OCI-LY3 (cell line): ENCODE measurements at regions not wholly inside any gene's neighbourhood (a gene's known extent, or its start where the extent isn't known, plus 50 kb on each side); places are given as distances from the start of the nearest gene placed in this dataset.
"Not testable (repeated sequence)": the region's sequence is repeated elsewhere in the genome, so short reads cannot be mapped to it uniquely, and the experiment has no call there.

Source experiments
- H2AFZ ChIP-seq: fragments of 200-600, 300-600 bp; shearing (Covaris generic); 2 replicates; pipeline ENCODE4 v1.6.0; 2014; ENCODE audit warnings: antibody characterized with exemption, low read depth, low read length
- H3K27ac ChIP-seq: fragments of 200-600, 300-600 bp; sonication (generic); 2 replicates; pipeline ENCODE4 v1.5.1; 2014; ENCODE audit warnings: mild to moderate bottlenecking, low read length, moderate library complexity, mixed read lengths
- H3K27me3 ChIP-seq: fragments of 200-600, 300-600 bp; sonication (generic); 2 replicates; pipeline ENCODE4 v1.6.1; 2014; ENCODE audit warnings: low read depth, low read length, mixed read lengths
- H3K36me3 ChIP-seq: fragments of 200-600, 300-600 bp; sonication (generic); replicated peaks from 2 replicates; pipeline ENCODE3; 2014; ENCODE audit warnings: low read depth, low read length, mixed read lengths
- H3K4me1 ChIP-seq: fragments of 300-600, 200-600 bp; sonication (generic); 2 replicates; pipeline ENCODE4 v1.6.1; 2014; ENCODE audit warnings: low read length, mixed read lengths
- H3K4me2 ChIP-seq: fragments of 200-600, 300-600 bp; sonication (generic); 2 replicates; pipeline ENCODE4 v1.6.1; 2014; ENCODE audit warnings: low read length, mixed read lengths
- H3K4me3 ChIP-seq: fragments of 300-600, 200-600 bp; sonication (generic); 2 replicates; pipeline ENCODE4 v1.5.1; 2014; ENCODE audit warnings: antibody characterized with exemption, mild to moderate bottlenecking, low read length, moderate library complexity
- H3K79me2 ChIP-seq: fragments of 300-600, 200-600 bp; shearing (Covaris generic); 2 replicates; pipeline ENCODE4 v1.6.1; 2014; ENCODE audit warnings: mild to moderate bottlenecking, low read length, mixed read lengths
- H3K9ac ChIP-seq: fragments of 300-600, 200-600 bp; shearing (Covaris generic); 2 replicates; pipeline ENCODE4 v1.6.0; 2014; ENCODE audit warnings: mild to moderate bottlenecking, low read length, moderate library complexity
- H3K9me3 ChIP-seq: fragments of 200-600, 300-600 bp; shearing (Covaris generic); 2 replicates; pipeline ENCODE4 v1.6.1; 2014; ENCODE audit warnings: low read length, mixed read lengths; ENCODE audit not compliant: insufficient read depth
- H4K20me1 ChIP-seq: fragments of 200-600, 300-600 bp; sonication (generic); 2 replicates; pipeline ENCODE4 v1.6.1; 2016; ENCODE audit warnings: low read length, mixed read lengths; ENCODE audit not compliant: insufficient read depth
- EZH2phosphoT487 ChIP-seq: fragments of 200-600 bp; shearing (Covaris generic); IDR thresholded peaks from 2 replicates; pipeline ENCODE4 v1.6.1; 2018; ENCODE audit warnings: antibody characterized with exemption, mixed run types, low read depth
- TF ChIP-seq, protein P1 (sequence below): fragments of 200-600, 300-600 bp; sonication (generic); IDR thresholded peaks from 2 replicates; pipeline ENCODE4 v1.5.1; 2014; ENCODE audit warnings: antibody characterized with exemption, low read length, low read depth

DNA sequence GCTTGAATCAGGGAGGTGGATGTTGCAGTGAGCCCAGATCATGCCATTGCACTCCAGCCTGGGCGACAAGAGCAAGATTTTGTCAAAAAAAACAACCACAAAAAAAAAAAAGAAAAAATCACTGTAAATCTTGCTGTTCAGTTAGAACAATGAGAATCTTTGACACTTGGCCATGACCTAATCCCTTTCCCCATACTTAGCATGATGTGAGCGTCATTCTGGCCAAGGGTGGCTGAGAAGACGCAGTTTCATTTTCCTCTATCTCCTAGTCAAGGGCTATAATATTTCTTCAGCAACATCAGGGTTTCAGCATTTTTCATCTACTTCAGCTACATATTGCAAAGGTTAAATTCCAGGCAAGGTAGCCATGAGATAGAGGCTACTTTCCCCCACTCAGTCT, 599.4 kb upstream of the MDGA2 start:
- Histone ChIP-seq H4K20me1 (no peaks in the 10 kb centered on the region), H3K4me2 (no peak overlapping the region), H3K36me3 (no peaks in the 10 kb centered on the region), H3K4me3 (no peak overlapping the region), H3K27ac (no peak overlapping the region), H3K9me3 (no peaks in the 10 kb centered on the region), H3K9ac (no peak overlapping the region), H3K79me2 (no peaks in the 10 kb centered on the region), H3K4me1 (no peaks in the 10 kb centered on the region), H2AFZ (no peak overlapping the region), H3K27me3 (no peaks in the 10 kb centered on the region)
- TF ChIP-seq EZH2phosphoT487, result no peak
- TF ChIP-seq, protein P1, sequence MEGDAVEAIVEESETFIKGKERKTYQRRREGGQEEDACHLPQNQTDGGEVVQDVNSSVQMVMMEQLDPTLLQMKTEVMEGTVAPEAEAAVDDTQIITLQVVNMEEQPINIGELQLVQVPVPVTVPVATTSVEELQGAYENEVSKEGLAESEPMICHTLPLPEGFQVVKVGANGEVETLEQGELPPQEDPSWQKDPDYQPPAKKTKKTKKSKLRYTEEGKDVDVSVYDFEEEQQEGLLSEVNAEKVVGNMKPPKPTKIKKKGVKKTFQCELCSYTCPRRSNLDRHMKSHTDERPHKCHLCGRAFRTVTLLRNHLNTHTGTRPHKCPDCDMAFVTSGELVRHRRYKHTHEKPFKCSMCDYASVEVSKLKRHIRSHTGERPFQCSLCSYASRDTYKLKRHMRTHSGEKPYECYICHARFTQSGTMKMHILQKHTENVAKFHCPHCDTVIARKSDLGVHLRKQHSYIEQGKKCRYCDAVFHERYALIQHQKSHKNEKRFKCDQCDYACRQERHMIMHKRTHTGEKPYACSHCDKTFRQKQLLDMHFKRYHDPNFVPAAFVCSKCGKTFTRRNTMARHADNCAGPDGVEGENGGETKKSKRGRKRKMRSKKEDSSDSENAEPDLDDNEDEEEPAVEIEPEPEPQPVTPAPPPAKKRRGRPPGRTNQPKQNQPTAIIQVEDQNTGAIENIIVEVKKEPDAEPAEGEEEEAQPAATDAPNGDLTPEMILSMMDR, result no peak

DNA sequence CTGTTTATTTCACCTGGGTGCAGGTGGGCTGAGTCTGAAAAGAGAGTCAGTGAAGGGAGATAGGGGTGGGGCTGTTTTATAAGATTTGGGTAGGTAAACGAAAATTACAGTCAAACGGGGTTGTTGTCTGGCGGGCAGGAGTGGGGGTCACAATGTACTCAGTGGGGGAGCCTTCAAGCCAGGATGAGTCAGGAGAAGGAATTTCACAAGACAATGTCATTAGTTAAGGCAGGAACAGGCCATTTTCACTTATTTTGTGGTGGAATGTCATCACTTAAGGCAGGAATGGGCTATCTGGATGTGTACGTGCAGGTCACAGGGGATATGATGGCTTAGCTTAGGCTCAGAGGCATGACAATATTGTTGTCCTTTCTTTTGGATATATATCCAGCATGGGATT, 592.5 kb upstream of the MDGA2 start:
- H3K9me3 ChIP-seq, H3K79me2 ChIP-seq, H3K27ac ChIP-seq, H3K4me3 ChIP-seq, H3K4me2 ChIP-seq, H2AFZ ChIP-seq, H3K4me1 ChIP-seq, H3K9ac ChIP-seq, H4K20me1 ChIP-seq, H3K27me3 ChIP-seq, H3K36me3 ChIP-seq: not testable (repeated sequence)

DNA sequence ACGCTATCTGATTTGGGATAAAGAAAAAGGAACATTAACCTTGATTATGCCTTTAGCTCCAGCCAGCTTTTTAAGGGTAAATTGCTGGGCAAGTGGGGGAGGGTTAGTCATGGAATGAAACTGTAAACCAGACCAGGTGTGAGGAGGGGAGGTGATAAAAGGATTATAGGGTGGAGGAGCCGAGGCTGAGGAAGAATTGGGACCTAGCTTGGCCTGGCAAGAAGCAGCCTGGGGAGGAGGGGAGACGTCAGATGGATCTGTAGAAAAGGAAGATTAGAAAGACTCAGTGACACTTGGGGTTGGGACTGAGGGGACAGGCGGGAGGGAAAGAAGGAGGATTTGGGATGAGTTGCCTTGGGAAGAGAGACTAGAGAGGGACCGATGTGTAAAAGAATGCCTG, 590.8 kb upstream of the MDGA2 start:
- not testable (repeated sequence) for H3K4me1 ChIP-seq, H3K9me3 ChIP-seq, H4K20me1 ChIP-seq, H3K36me3 ChIP-seq, H3K4me2 ChIP-seq, H3K79me2 ChIP-seq, H3K27ac ChIP-seq, H3K9ac ChIP-seq, H3K27me3 ChIP-seq, H2AFZ ChIP-seq, H3K4me3 ChIP-seq

DNA sequence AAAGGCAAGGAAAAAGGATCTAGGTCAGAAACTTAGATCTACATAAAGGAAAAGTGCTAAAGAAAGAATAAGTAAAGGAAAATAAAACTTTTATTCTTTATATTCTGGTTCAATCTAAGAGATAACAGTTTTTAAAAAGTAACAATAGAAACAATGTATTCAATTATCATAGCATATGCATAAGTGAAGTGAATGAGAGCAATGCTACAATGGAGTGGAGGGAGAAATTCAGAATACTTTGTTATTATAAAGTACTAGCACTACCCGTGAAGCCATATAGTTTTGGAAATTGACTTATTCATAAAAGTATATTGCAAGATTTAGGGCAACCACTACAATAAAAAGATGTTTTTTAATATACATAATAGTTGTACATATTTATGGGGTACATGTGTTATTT, 586.0 kb upstream of the MDGA2 start:
- no peaks in the 10 kb centered on the region for H3K4me1 ChIP-seq
- H3K4me3 ChIP-seq, result no peak overlapping the region
- H3K27ac ChIP-seq, result no peak overlapping the region
- H3K79me2 ChIP-seq, result no peaks in the 10 kb centered on the region
- no peaks in the 10 kb centered on the region for H4K20me1 ChIP-seq
- H3K4me2 ChIP-seq, result no peak overlapping the region
- TF ChIP-seq, protein P1, result no peak
- no peak for TF ChIP-seq EZH2phosphoT487
- H3K27me3 ChIP-seq, result no peaks in the 10 kb centered on the region
- no peak overlapping the region for H3K9ac ChIP-seq
- no peak overlapping the region for H2AFZ ChIP-seq
- no peaks in the 10 kb centered on the region for H3K36me3 ChIP-seq
- no peaks in the 10 kb centered on the region for H3K9me3 ChIP-seq

DNA sequence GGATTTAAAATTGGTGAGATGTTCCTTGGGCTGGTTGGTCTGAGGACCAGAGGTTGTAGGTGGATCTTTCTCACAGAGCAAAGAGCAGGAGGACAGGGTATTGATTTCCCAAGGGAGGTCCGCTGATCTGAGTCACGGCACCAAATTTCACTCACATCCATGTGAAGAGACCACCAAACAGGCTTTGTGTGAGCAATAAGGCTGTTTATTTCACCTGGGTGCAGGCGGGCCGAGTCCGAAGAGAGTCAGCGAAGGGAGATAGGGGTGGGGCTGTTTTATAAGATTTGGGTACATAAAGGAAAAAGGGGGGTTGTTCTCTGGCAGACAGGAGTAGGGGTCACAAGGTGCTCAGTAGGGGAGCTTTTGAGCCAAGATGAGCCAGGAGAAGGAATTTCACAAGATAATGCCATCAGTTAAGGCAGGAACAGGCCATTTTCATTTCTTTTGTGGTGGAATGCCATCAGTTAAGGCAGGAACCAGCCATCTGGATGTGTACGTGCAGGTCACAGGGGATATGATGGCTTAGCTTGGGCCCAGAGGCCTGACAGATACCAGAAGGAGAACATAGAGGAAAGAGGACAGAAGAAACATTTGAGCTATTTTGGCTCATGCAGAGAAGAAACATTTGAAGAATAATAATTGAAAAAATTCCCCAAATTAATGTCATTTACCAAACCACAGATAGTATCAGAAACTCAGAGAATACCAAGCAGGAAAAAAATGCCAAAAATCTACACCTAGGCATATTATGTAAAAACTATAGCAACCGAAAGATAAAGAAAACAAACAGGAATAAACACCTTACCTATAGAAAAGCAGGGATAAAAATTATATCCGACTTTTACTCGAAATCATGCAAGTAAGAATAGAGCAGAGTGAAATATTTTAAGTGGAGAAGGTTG, 585.2 kb upstream of the MDGA2 start:
- H3K4me3 ChIP-seq, H3K4me2 ChIP-seq, H3K36me3 ChIP-seq, H3K4me1 ChIP-seq, H2AFZ ChIP-seq, H3K9ac ChIP-seq, H3K9me3 ChIP-seq, H3K27ac ChIP-seq, H3K27me3 ChIP-seq, H3K79me2 ChIP-seq, H4K20me1 ChIP-seq: not testable (repeated sequence)

DNA sequence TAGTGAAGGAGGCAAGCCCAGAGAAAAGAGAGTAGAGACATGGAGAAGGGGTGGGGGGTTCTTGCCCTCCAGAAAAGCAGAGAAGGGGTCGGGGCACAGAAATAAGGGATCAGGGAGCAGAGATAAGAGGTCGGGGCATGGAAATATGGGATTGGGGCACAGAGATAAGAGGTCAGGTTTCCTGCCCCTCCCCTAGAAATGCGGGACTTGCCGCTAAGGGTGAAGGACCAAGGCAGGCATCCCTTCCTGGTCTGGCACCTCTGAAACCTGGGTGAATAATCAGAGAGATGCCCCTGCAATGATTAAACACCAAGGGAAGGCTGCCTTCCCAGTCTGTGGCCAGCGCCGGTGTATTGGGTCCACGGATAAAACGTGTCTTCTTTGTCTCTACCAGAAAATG, 584.5 kb upstream of the MDGA2 start:
- H3K79me2 ChIP-seq, H3K4me2 ChIP-seq, H3K27ac ChIP-seq: not testable (repeated sequence)

DNA sequence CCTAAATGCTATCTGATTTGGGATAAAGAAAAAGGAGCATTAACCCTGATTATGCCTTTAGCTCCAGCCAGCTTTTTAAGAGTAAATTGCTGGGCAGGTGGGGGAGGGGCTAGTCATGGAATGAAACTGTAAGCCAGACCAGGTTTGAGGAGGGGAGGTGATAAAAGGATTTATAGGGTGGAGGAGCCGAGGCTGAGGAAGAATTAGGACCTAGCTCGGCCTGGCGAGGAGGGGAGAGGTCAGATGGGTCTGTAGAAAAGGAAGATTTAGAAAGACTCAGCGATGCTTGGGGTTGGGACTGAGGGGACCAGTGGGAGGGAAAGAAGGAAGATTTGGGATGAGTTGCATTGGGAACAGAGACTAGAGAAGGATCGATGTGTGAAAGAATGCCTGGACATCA, 583.8 kb upstream of the MDGA2 start:
- H3K9me3 ChIP-seq, H3K27ac ChIP-seq, H3K9ac ChIP-seq, H3K4me3 ChIP-seq, H2AFZ ChIP-seq, H3K36me3 ChIP-seq, H3K4me1 ChIP-seq, H3K4me2 ChIP-seq, H3K79me2 ChIP-seq, H3K27me3 ChIP-seq, H4K20me1 ChIP-seq: not testable (repeated sequence)

More for the DNA sequence above, 584.5 kb upstream of the MDGA2 start:
- H3K9me3 ChIP-seq, H3K36me3 ChIP-seq, H3K4me3 ChIP-seq, H4K20me1 ChIP-seq, H3K27me3 ChIP-seq, H3K4me1 ChIP-seq, H2AFZ ChIP-seq, H3K9ac ChIP-seq: not testable (repeated sequence)

DNA sequence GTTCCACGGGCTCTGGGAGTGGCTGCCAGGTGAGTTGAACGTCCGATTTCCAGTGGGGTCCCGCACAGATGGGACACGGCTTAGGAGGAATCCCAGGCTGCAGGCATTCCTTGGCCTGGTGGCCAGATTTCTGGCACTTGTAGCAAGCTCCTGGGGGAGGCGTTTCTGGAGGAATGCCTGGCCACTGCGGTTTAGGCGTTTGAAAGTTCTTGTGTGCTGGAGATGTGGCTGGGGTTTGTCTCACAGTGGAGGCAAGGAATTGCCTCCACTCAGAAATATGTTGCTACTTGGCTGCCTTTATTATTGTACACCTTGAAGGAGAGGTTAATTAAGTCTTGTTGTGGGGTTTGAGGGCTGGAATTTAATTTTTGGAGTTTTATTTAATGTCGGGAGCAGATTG, 583.3 kb upstream of the MDGA2 start:
- not testable (repeated sequence) for H3K27me3 ChIP-seq, H3K9me3 ChIP-seq, H3K4me3 ChIP-seq, H3K36me3 ChIP-seq, H3K9ac ChIP-seq, H2AFZ ChIP-seq, H4K20me1 ChIP-seq, H3K4me1 ChIP-seq, H3K79me2 ChIP-seq, H3K4me2 ChIP-seq, H3K27ac ChIP-seq
